Retinal pigment epithelial cell (primary cell): ENCODE measurements at regions not wholly inside any gene's neighbourhood (a gene's known extent, or its start where the extent isn't known, plus 50 kb on each side); places are given as distances from the start of the nearest gene placed in this dataset.

Experiments used
- DNase-seq: peaks from one replicate; pipeline ENCODE4 v3.0.0-alpha.2; 2010; ENCODE audit warnings: low read depth
- H3K4me3 ChIP-seq: 2 replicates; pipeline ENCODE4 v1.5.1; 2011; ENCODE audit warnings: mild to moderate bottlenecking, low read length, control low read depth, moderate library complexity
- CTCF ChIP-seq: conservative IDR thresholded peaks from 2 replicates; pipeline ENCODE4 v1.5.1; 2011; ENCODE audit warnings: low read depth, low read length, control low read depth, inconsistent platforms

GRCh38 chr20:39310363-39310995, 348.3 kb downstream of the DHX35 start:
- no peak for TF ChIP-seq CTCF
- no peak for DNase-seq
- H3K4me3 ChIP-seq, result no peak overlapping the region

- TF ChIP-seq CTCF, result no peak
- H3K4me3 ChIP-seq, result no peak overlapping the region
- no peak for DNase-seq
Observed at GRCh38 chr20:39309458-39309857, 347.3 kb downstream of the DHX35 start.

GRCh38 chr20:39302312-39302711, 340.2 kb downstream of the DHX35 start:
- no peak overlapping the region for H3K4me3 ChIP-seq
- no peak for TF ChIP-seq CTCF
- DNase-seq, result no peak

- TF ChIP-seq CTCF, result no peak
- no peak for DNase-seq
- no peak overlapping the region for H3K4me3 ChIP-seq
Observed at GRCh38 chr20:39299783-39300182, 337.6 kb downstream of the DHX35 start.

GRCh38 chr20:39298571-39299506, 336.7 kb downstream of the DHX35 start:
- no peak for TF ChIP-seq CTCF
- no peak for DNase-seq
- H3K4me3 ChIP-seq, result no peak overlapping the region

- DNase-seq, result no peak
- TF ChIP-seq CTCF, result no peak
Observed at GRCh38 chr20:39298121-39298520, 336.0 kb downstream of the DHX35 start.

More at GRCh38 chr20:39298121-39298520, 336.0 kb downstream of the DHX35 start:
- H3K4me3 ChIP-seq, result no peak overlapping the region
